GM12891 (cell line): ENCODE measurements at regions not wholly inside any gene's neighbourhood (a gene's known extent, or its start where the extent isn't known, plus 50 kb on each side); places are given as distances from the start of the nearest gene placed in this dataset.

ENCODE experiments used
- SPI1 ChIP-seq: IDR thresholded peaks from 2 replicates; pipeline ENCODE4 v1.6.1; 2011; ENCODE audit warnings: low read depth, low read length, control low read depth
- TAF1 ChIP-seq: IDR thresholded peaks from 2 replicates; pipeline ENCODE4 v1.6.1; 2011; ENCODE audit warnings: low read depth, low read length, control low read depth

GRCh38 chr7:32250003-32250402, 179.8 kb upstream of the PDE1C start:
- TF ChIP-seq SPI1 (no peak), TAF1 (no peak)
